GM19324 (cell line): ENCODE measurements at regions not wholly inside any gene's neighbourhood (a gene's known extent, or its start where the extent isn't known, plus 50 kb on each side); places are given as distances from the start of the nearest gene placed in this dataset.
"Not testable (repeated sequence)": the region's sequence is repeated elsewhere in the genome, so short reads cannot be mapped to it uniquely, and the experiment has no call there.

Experiments
- ATAC-seq: cut with Tn5 transposase; IDR thresholded peaks from one replicate; pipeline ENCODE4 v1.9.1; 2021; ENCODE audit warnings: mild to moderate bottlenecking, moderate library complexity; ENCODE audit not compliant: unreplicated experiment, low FRiP score

DNA sequence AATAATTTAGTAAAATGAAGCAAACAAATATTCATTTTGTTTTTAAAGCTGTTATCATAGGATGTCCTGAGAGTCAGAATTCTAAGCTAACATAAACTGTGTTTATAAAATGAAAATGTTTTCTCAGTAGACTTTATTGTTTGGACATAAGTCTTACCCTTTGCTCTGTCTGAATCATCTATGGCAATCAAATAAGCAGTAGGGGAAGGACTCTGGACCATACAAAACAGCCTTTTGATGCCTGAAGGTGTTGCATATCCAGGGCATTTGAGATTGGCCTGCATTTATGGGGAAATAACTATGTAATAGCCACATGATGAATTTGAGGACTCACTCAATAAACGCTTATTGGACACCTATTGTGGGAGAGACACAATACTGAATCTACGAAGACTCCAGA is 123.0 kb upstream of the ATP5MC3 start:
- ATAC-seq, result no peak

DNA sequence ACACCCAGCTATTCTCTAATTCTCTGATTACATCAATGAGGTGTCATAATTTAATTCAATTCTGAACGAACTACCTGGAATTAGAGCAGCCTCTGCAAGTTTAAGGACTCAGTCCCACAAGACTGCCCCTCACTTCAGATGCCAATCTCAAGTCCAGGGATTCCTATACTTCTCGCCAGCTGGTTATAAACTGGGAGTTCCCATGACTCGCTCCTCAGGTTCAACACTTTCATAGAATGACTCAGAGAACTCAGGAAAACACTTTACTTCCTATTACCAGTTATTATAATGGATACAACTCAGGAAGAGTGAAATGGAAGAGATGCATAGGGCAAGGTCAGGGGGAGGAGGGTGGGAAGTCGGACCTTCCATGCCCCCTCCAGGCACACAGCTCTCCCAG is 112.3 kb upstream of the ATP5MC3 start:
- ATAC-seq, result no peak

DNA sequence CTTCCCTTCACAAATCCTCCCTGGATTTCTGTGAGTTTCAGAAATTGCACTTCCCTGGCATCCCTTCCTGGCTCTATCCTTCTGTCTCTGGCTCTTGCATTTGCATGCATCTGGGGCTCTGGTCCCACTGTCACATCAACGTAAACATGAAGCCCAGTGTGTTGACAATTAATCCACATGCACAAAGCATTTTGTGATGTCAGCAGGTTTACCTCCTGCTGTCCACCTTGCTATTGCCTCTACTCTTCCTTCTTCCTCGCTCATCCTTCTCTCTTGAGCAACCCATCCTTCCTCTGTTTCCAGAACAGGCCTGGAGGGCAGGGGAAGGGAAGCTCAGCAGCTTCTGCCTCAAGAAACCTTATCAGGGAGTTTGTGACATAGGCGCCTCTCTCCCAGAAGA is 111.7 kb upstream of the ATP5MC3 start:
- ATAC-seq, result no peak

DNA sequence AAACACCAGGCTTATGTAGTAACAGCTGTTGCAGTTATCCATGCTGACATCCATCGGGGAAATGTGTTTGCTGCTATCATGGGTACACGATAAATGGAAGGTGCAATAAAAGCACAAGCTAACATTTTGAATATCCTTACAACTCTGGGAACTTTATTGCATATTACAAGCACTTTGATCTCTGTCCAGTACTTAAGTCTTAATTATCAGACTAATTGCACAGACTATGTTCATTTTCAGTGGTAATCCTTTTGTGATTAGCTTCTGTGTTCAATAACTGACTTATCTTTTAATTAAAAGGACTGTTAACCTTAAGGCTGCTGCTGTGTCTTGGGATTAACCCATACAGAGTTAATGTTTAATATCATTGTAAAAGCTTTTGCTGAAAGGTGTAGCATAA is 101.4 kb upstream of the ATP5MC3 start:
- ATAC-seq, result no peak

DNA sequence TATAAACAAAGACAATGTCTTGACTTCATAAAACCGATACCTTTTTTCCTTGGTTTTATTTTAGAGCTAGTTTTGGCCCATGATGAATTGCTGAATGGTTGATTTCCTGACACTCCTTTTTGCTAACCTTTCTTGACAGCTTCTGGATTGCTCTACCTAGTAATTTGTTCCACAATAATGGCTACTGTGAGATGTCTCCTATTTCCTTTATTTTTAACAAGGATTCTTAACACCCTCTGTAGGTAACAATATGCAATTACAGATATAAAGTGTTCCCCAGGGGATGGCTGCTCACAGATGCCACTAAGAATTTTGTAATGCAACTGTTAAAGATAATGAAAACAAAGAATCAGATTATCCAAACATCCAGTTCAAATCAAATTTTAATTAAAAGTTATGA is 100.8 kb upstream of the ATP5MC3 start:
- no peak for ATAC-seq

DNA sequence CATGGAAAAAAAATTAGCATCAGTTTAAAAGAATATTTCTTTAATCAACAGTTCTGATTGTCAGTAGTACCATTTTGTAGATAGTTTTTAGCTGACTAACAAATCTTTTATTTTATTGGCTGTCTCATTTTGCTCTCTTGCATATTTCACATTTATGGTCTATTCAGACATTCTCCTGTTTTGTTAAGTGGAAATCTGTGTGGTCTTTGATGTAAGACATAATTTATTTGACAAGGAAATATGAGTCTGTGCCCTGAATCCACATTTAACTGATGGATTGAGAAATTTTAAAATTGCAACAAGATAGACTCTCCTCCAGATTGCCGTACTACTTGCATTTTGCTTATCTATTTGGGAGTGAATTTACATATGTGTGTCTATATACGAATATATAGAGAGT is 96.3 kb upstream of the ATP5MC3 start:
- no peak for ATAC-seq

DNA sequence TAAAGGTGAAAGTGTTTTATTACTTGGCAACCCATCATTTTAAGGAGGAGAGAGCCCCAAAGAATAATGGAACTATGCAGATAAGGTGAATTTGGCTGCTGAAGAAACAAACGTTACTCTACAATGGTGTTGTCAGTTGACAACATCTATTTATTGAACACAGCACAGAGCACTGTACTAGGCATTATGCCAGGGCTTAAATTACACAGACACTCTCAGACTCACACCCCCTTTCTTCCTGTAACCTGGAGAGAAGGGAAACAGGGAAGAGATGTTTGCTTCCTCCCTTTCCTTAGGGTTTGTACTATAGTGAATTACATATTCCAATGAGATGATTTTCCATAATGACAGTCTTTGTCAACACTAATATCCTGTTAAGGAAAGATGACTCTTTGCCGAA is 94.0 kb upstream of the ATP5MC3 start:
- ATAC-seq, result no peak

DNA sequence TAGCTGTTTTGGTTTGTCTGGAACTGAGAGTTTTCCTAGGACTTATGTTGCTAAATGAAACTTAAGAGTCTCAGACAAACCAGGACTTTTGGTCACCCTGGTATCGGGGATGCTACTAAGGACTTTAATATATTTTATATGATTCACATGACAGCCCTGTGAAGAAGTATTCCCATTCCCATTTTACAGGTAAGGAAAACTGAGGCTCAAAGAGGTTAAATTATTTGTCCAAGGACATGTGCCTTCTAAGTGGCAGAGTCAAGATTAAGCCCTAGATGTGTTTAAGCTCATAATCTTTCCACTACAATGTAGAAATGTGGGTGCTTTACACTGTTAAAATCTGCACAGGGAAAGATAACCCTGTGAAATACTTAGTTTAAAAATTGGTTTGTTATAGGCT is 77.7 kb upstream of the ATP5MC3 start:
- ATAC-seq, result no peak

DNA sequence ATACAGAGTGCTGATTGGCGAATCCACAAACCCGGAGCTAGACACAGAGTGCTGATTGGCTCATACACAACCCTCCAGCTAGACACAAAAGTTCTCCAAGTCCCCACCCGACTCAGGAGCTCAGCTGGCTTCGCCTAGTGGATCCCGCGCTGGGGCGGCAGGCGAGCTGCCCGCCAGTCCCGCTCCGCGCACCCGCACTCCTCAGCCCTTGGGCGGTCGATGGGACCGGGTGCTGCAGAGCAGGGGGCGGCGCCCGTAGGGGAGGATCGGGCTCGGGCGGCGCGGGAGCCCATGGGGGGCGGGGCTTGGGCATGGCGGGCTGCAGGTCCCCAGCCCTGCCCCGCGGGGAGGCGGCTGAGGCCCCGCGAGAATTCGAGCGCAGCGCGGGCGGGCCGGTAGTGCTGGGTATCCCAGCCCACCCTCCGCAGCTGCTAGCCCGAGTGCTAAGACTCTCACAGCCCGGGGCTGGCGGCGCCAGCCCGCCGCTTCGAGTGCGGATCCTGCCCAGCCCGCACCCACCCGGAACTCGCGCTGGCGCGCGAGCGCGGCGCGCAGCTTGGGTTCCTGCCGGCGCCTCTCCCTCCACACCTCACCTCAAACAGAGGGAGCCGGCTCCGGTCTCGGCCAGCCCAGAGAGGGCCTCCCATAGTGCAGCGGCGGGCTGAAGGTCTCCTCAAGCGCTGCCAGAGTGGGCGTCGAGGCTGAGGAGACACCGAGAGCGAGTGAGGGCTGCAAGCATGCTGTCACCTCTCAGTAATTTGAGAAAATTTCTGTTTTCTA is 75.5 kb upstream of the ATP5MC3 start:
- no peak for ATAC-seq

DNA sequence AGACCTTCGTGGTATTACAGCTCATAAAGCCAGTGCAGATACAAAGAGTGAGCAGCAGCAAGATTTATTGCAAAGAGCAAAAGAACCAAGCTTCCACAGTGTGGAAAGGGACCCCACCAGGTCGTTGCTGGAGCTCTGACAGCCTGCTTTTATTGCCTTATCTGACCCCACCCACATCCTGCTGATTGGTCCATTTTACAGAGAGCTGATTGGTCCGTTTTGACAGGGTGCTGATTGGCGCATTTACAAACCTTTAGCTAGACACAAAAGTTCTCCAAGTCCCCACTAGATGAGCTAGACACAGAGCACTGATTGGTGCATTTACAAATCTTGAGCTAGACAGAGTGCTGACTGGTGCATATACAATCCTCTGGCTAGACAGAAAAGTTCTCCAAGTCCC is 74.9 kb upstream of the ATP5MC3 start:
- not testable (repeated sequence) for ATAC-seq

DNA sequence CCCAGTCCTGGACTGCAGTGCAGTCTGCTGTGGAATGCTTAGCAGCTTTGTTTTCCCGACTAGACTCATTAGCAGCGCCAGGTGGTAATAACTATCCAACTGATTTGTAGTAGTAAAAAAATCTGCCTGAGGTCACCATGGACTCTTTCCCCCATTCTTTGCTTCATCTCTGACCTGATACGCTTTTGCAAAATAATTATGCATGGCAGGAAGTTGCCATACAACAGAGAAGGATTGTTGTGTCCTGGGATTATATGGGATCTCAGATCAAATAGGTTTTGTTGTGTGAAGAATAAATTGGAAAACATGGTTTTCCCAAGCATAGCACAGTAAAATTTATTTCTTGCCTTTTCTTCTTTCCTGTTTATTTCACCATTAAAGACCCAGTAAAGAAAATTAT is 72.4 kb upstream of the ATP5MC3 start:
- ATAC-seq, result no peak

DNA sequence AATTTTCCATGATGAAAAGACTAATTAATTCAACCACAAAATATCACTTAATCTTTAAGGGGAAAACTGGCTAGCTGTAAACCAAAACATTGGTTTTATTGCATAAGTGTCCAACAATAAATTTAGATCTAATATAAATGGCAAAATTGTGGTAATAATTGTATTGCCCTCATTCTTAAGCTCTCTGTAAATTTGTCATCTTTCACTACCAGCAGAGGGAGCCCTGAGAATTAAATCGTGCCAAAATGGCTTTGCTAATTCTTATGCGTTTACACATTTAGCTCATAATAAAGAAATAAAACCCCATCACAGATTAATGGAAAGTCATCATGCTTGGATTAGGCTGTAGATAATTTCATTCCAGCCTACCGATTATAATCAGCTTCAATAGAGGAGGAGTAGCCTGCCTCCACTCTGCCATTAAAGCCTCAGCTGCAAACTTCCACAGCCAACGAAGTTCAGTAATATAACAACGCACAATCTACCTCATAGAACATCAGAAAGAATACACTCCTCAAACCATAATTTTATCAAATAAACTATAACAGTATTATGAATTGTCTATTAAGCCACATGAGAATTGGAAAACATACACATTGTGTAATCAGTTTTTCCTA is 70.0 kb upstream of the ATP5MC3 start:
- ATAC-seq, result no peak

DNA sequence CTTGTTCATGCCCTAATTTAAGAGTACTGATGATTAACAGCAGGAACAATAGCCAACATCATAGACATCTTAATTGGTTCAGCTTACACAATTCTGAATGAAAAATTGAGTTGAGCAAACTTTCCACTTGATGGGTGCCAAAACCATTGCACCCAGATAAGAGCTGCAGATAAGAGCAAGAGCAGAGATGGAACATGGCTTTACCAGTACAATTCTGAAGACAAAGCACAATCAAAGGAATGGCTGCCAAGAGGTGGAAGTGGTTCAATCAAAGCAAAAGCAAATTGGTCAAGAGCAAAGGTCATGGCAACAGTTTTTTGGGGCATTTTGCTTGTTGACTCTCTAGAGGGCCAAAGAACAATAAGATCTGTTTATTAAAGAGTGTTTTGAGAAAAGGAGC is 65.6 kb upstream of the ATP5MC3 start:
- no peak for ATAC-seq

DNA sequence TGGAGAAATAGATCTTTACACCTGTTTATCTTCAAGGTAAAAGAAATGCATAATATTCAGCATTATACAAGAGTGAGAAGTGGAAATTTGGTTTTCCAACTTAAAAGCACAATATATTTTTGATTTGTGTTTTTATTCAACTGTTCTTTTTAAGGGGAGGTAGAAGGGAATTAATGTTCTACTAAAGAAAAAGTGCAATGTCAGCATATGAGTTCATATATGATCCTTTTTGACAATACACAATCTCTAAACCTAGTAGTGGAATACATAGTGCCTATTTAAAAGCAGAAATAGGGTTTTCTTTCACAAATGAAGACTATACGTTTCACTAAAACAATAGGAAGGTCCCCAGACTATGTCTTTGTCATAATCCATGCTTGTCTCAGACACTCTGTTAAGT is 63.2 kb upstream of the ATP5MC3 start:
- ATAC-seq, result no peak

DNA sequence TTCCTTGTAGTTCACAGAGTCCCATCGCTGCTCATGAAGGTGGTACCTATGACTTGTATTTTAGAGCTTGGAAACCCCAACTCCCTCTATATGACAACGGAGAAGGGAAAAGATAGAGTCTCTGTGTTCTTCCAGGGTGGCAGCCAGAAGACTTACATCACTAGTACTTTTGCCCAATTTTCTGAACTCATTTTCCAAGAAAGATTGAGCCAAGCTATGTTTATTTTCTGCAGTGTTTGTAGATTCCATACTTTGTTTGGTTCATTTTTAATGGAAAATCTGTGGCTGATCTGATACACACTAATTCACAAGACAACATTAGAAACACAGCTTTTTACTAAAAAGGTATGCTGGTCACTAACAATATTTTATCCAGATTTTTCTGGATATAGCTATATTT is 60.2 kb upstream of the ATP5MC3 start:
- ATAC-seq, result no peak

DNA sequence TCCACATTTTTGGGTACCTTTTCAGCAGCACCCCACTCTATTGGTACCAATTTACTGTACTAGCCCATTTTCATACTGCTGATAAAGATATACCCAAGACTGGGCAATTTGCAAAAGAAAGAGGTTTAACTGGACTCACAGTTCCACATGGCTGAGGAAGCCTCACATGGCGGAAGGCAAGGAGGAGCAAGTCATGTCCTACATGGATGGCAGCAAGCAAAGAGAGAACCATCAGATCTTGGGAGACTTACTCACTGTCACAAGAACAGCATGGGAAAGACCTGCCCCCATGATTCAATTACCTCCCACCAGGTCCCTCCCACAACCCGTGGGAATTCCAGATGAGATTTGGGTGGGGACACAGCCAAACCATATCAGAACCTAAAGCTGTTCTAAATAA is 58.5 kb upstream of the ATP5MC3 start:
- not testable (repeated sequence) for ATAC-seq

DNA sequence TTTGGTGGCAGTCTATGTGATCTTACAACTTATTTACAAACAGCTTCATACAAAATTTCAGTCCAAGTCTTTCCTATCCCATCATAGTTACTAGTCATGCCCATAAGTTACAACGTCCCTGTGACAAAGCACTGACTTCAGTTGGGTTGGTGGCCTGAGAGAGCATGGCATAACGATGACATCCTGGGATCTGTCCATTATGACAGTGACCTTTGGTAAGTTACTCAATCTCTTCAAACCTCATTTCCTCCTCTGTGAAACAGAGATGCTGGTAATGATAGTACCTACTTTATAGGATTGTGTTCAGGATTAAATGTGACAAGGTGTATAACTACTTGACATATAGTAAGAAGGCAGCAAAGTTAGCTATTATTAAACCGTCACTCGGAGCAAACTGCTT is 55.4 kb upstream of the ATP5MC3 start:
- ATAC-seq, result no peak

DNA sequence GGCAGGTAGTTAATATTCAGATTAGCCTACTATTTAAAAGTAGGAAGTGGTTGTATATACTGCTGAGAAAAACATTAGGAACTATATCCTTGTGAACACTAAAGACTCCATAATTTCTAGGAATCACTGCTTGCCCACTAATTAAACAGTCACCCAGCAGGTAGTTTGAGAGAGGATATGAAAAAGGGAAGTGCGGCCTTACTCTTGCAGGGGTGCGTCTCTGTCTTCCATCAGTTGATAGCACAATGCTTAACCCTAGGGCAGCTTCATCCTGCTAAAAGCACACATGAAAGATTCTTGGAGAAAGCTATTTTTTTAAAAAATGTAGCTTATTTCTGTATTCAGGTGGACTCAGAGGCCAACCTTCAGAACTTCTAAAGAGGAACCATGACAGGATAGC is 53.1 kb upstream of the ATP5MC3 start:
- ATAC-seq, result peak; percentile 87

DNA sequence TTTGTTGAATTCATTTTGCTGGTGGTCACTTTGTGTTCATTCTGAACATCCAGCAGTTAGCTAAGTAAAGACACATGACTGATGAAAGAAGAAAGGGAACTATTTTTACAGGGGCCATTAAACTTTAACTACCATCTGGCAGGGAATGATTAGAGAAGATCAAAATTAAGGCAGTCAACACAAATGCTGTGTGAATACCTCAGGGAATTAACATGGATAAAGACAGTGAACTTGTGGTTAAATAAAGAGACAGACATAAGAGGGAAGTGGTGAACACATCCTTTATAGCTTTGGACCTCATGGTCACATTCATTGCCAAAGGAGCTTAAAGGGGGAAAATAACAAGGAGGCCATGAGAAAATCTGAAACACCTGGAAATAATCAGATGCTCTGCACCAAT is 52.6 kb upstream of the ATP5MC3 start:
- ATAC-seq, result no peak

DNA sequence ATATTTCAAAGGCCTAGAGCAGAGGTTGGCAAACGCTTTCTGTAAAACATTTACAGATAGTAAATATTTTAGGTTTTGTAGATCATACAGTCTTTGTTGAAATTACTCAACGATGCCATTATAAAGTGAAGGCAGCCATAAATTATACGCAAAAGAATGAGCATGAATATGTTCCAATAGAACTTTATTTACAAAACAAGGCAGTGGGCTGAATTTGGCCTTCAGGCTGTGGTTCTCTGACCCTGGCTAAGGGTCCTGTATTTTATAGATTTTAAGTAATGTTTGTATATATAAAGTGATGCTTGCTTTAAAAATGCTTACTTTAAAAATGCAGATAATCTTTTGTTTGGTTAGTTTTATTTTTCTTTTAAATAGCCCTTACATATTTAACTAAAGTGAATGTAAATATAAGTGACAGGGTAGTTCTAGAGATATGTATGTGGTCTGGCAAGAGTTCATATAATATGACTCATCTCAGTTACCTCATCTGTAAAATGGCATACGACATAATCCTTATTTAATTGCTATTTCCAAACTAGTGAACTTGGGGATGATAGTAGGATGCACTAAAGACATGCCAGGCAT is 51.7 kb upstream of the ATP5MC3 start:
- ATAC-seq, result no peak
